Nephron (organoid): ENCODE measurements at regions not wholly inside any gene's neighbourhood (a gene's known extent, or its start where the extent isn't known, plus 50 kb on each side); places are given as distances from the start of the nearest gene placed in this dataset.

Experiments
- H3K27ac Mint-ChIP-seq, 3 experiments: 2 replicates each; pipeline ENCODE4 v1.8.0; 2020; ENCODE audit warnings: mixed read lengths in 3 of 3, mild to moderate bottlenecking in 2 of 3, moderate library complexity in 1 of 3
- H3K27me3 Mint-ChIP-seq: 2 replicates; pipeline ENCODE4 v1.8.0; 2021; ENCODE audit warnings: low read depth, mild to moderate bottlenecking, moderate library complexity, mixed read lengths
- H3K36me3 Mint-ChIP-seq: 2 replicates; pipeline ENCODE4 v1.8.0; 2020; ENCODE audit warnings: low read depth, mixed read lengths
- H3K4me1 Mint-ChIP-seq: 2 replicates; pipeline ENCODE4 v1.8.0; 2020; ENCODE audit warnings: mixed read lengths
- H3K4me3 Mint-ChIP-seq, 3 experiments: 2 replicates each; pipeline ENCODE4 v1.8.0; 2020; ENCODE audit warnings: mild to moderate bottlenecking in 3 of 3, mixed read lengths in 3 of 3, moderate library complexity in 2 of 3
- H3K9me3 Mint-ChIP-seq: 2 replicates; pipeline ENCODE4 v1.8.0; 2020; ENCODE audit warnings: mixed read lengths
- TF ChIP-seq, protein P1 (sequence below), 3 experiments: fragments of 200-600 bp; sonication (generic); IDR thresholded peaks; one replicate each; pipeline ENCODE4 v1.5.0; 2021; ENCODE audit warnings: antibody characterized with exemption in 3 of 3; ENCODE audit not compliant: unreplicated experiment in 3 of 3

DNA sequence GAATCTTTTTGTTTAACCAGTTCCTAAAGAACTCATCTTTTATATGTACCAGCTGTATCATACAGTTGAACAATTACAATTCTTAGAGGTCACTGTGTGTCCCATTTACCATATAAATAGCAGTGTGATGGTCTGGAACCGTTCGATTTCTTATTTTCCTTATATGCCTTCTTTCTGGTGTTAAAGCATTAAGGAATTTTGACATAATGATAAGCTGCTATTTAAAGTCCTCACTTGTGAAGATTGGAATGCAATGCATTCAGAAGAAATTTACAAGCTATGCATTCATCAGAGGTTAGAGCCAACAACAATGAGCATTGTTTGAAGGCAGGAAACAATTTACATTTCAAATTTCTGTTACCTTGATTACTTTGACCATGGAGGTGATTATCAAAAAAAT is 80.0 kb upstream of the PRICKLE1 start:
- H3K27ac Mint-ChIP-seq = peak overlapping the region in 1 of 3 experiments; percentile 35
- TF ChIP-seq, protein P1, sequence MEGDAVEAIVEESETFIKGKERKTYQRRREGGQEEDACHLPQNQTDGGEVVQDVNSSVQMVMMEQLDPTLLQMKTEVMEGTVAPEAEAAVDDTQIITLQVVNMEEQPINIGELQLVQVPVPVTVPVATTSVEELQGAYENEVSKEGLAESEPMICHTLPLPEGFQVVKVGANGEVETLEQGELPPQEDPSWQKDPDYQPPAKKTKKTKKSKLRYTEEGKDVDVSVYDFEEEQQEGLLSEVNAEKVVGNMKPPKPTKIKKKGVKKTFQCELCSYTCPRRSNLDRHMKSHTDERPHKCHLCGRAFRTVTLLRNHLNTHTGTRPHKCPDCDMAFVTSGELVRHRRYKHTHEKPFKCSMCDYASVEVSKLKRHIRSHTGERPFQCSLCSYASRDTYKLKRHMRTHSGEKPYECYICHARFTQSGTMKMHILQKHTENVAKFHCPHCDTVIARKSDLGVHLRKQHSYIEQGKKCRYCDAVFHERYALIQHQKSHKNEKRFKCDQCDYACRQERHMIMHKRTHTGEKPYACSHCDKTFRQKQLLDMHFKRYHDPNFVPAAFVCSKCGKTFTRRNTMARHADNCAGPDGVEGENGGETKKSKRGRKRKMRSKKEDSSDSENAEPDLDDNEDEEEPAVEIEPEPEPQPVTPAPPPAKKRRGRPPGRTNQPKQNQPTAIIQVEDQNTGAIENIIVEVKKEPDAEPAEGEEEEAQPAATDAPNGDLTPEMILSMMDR (IDR thresholded peaks at IDR 0.05; ENCODE audit: unreplicated experiment in 3 of 3) = no peak
- peaks cover 5% of the 10 kb centered on the region for H3K27me3 Mint-ChIP-seq
- H3K4me3 Mint-ChIP-seq = no peak overlapping the region
- peaks cover 16% of the 10 kb centered on the region for H3K4me1 Mint-ChIP-seq
- no peaks in the 10 kb centered on the region for H3K9me3 Mint-ChIP-seq
- H3K36me3 Mint-ChIP-seq = no peaks in the 10 kb centered on the region

DNA sequence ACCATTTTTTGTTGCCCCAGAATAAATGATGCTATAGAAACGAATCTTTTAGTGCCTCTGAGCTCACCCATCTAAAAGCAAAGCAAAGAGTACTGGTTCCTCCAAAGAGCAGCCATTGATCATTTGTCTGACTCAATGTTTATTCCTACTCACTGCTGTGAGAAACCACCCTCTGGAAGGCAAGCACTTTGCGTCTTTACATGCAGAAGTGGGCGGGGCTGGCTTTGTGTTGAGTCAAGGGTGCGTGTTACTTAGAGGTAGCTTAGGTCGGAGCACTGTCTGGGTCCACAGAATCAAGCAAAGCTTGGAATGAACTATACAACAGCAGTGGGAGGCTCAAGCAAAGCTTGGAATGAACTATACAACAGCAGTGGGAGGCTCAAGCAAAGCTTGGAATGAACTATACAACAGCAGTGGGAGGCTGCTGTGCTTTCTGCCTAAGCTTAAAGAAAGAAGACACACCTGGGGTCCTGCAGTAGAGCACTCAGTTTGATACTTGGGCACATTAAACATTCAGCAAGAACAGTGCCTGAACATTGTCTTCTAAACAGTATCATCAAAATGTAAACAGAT is 77.2 kb upstream of the PRICKLE1 start:
- Mint-ChIP-seq H3K4me3 (no peak overlapping the region), H3K4me1 (peaks cover 25% of the 10 kb centered on the region), H3K27ac (no peak overlapping the region), H3K9me3 (no peaks in the 10 kb centered on the region), H3K36me3 (no peaks in the 10 kb centered on the region), H3K27me3 (peaks cover 4% of the 10 kb centered on the region)
- TF ChIP-seq, protein P1 (IDR thresholded peaks at IDR 0.05; ENCODE audit: unreplicated experiment in 3 of 3) = no peak

DNA sequence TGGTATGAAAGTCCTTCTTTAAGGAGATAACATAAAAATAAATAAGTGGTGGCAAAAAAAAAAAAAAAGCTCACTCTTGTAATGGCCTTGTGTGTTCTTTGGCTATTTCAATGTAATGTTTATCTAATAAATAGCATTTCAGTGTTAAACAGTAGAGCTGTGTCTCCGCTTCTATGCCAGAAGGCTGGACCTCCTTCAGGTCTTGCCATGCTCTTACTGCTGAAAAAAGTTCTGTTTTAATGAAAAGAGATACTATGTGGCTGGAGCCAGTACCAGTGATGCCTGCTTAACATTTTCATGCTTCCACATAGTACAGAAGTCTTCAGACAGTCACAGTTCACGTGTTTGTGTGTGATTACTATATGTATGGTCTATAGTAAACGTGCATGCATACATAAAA is 74.1 kb upstream of the PRICKLE1 start:
- TF ChIP-seq, protein P1 (IDR thresholded peaks at IDR 0.05; ENCODE audit: unreplicated experiment in 3 of 3) = no peak
- peaks cover 15% of the 10 kb centered on the region for H3K9me3 Mint-ChIP-seq
- peaks cover 36% of the 10 kb centered on the region for H3K4me1 Mint-ChIP-seq
- peaks cover 9% of the 10 kb centered on the region for H3K36me3 Mint-ChIP-seq
- H3K27ac Mint-ChIP-seq = no peak overlapping the region
- no peak overlapping the region for H3K4me3 Mint-ChIP-seq
- no peaks in the 10 kb centered on the region for H3K27me3 Mint-ChIP-seq

DNA sequence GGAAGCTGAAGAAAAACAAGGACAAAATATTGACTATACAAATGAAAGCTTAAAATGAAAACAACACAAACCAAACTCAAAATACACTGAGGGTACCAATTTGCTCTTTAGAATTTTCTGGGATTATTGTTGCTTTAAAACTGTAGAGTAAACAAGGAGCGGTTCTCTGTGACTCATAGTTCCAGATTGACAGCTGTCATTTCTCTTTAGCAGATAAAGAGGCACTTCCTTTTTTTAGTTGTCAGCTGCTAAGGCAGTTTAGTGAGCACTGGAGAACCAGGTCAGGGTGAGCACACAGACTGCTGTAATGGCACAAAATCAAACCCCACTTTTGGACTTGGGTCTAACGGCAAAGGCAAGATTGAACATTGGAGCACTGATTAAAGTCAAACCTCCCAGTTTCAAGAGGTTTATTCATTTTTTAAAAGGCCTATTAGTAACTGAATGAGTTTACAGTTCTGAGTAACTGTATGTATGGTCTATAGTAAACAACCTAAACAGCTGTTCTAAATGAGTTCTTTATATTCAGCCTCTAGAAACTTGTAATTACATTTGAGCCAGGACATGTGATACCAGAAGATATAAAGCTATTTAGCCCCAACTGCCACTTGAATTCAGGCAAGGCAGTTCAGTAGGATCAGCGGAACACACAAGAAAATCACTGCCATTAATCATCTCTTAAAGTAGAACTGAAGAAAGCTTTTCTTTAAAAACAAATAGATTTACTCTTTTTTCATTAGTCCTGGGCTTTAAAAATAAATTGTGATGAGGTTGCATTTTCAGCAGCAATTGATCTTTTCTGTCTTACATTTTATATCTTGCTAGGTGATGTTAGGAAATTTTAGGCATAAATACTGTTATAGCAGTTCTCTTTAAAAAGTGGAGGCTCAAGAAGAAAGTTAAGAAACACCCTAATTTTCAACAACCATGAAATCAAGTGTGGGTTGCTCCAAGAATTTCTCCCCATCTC is 71.7 kb upstream of the PRICKLE1 start:
- Mint-ChIP-seq H3K4me1 (peaks cover 33% of the 10 kb centered on the region), H3K27me3 (no peaks in the 10 kb centered on the region), H3K9me3 (peaks cover 24% of the 10 kb centered on the region), H3K4me3 (peak overlapping the region in 1 of 3 experiments; percentile 28), H3K27ac (peak overlapping the region; percentile 59 to 77 (median 65)), H3K36me3 (peaks cover 9% of the 10 kb centered on the region)
- TF ChIP-seq, protein P1 (IDR thresholded peaks at IDR 0.05; ENCODE audit: unreplicated experiment in 3 of 3) = no peak

DNA sequence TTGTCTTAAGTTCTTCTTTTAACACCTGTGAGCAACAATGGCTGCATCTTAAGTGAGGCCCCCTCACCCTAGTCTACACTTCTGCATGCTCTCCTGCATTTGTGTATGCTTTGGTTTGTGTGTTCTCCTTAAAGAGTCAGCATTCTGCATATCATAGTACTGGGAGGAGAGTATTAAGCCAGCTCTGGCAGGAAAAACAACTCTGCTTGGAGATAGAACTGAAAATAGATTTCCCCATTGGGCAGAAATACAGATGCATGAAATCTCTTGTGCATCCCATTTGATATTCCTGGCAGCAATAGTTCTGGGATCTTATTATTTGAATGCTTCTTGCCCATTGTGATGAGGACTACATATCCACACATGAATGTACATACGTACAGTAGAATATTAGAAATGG is 70.6 kb upstream of the PRICKLE1 start:
- TF ChIP-seq, protein P1 (IDR thresholded peaks at IDR 0.05; ENCODE audit: unreplicated experiment in 3 of 3) = no peak
- H3K27ac Mint-ChIP-seq = peak overlapping the region; percentile 44 to 84 (median 77)
- peaks cover 9% of the 10 kb centered on the region for H3K36me3 Mint-ChIP-seq

More for the DNA sequence above, 70.6 kb upstream of the PRICKLE1 start:
- Mint-ChIP-seq H3K4me3 (peak overlapping the region in 1 of 3 experiments; percentile 20), H3K4me1 (peaks cover 33% of the 10 kb centered on the region), H3K27me3 (no peaks in the 10 kb centered on the region), H3K9me3 (peaks cover 26% of the 10 kb centered on the region)
